Activated CD4-positive, alpha-beta T cell treated with anti-CD3 and anti-CD28 coated beads for 36 hours (primary cell): ENCODE measurements at regions not wholly inside any gene's neighbourhood (a gene's known extent, or its start where the extent isn't known, plus 50 kb on each side); places are given as distances from the start of the nearest gene placed in this dataset.

Experiments used
- ATAC-seq: fragments of 200-7000 bp; cut with Tn5 transposase; one replicate; pipeline ENCODE4 v1.10.0; 2021; ENCODE audit warnings: mild to moderate bottlenecking, moderate library complexity
- CTCF ChIA-PET: fragments of 350-600 bp; sonication (Branson Sonifier 250); formaldehyde crosslinking; loops from one replicate; lab custom pipeline; 2021; ENCODE audit warnings: antibody characterized with exemption; lab: Charles Lee
- POLR2A ChIA-PET: fragments of 350-600 bp; sonication (Branson Sonifier 250); formaldehyde crosslinking; loops from one replicate; lab custom pipeline; 2021; ENCODE audit warnings: antibody characterized with exemption, inconsistent platforms; lab: Charles Lee
- DNase-seq: peaks from one replicate; pipeline ENCODE4 v3.0.0-alpha.2; 2020
- H3K27ac Mint-ChIP-seq: one replicate; pipeline ENCODE4 v1.8.0; 2021; ENCODE audit warnings: mixed read lengths
- H3K27me3 Mint-ChIP-seq: one replicate; pipeline ENCODE4 v1.8.0; 2021; ENCODE audit warnings: mixed read lengths
- H3K36me3 Mint-ChIP-seq: one replicate; pipeline ENCODE4 v1.8.0; 2021; ENCODE audit warnings: low read depth, mixed read lengths
- H3K4me1 Mint-ChIP-seq: one replicate; pipeline ENCODE4 v1.8.0; 2021; ENCODE audit warnings: mixed read lengths
- H3K4me3 Mint-ChIP-seq: one replicate; pipeline ENCODE4 v1.8.0; 2021; ENCODE audit warnings: mild to moderate bottlenecking, moderate library complexity, mixed read lengths
- H3K9me3 Mint-ChIP-seq: one replicate; pipeline ENCODE4 v1.8.0; 2021; ENCODE audit warnings: low read depth, mixed read lengths
- intact Hi-C, 2 experiments: fragments of 100-400 bp; cut with DNase I in 1 of 2; cut with micrococcal nuclease in 1 of 2; formaldehyde crosslinking; loops; one replicate each; pipeline versions ENCODE4 v1.14.2 to v1.15.1; 2022 to 2024; cut with DNase I, micrococcal nuclease

GRCh38 chr10:18735711-18736110 lies 76.5 kb downstream of the ARL5B start:
- ATAC-seq = no peak

GRCh38 chr10:18737236-18737635 lies 78.0 kb downstream of the ARL5B start:
- no peaks in the 10 kb centered on the region for H3K36me3 Mint-ChIP-seq
- DNase-seq (no peak), ATAC-seq (no peak)
- peaks cover 2% of the 10 kb centered on the region for H3K9me3 Mint-ChIP-seq
- no peaks in the 10 kb centered on the region for H3K4me1 Mint-ChIP-seq
- ChIA-PET CTCF (interaction anchor here (1.5 kb wide), 1 partner anchor 10 kb away, joined by 3 read pairs; no protein-coding TSS in a partner anchor), POLR2A (no interaction called here)
- intact Hi-C loops = no loop called here
- H3K4me3 Mint-ChIP-seq = no peak overlapping the region
- H3K27ac Mint-ChIP-seq = no peak overlapping the region
- H3K27me3 Mint-ChIP-seq = peaks cover 2% of the 10 kb centered on the region

More at GRCh38 chr10:18735711-18736110, 76.5 kb downstream of the ARL5B start:
- CTCF ChIA-PET = no interaction called here
- H3K27me3 Mint-ChIP-seq = peaks cover 2% of the 10 kb centered on the region
- no peak overlapping the region for H3K27ac Mint-ChIP-seq
- no peak overlapping the region for H3K4me3 Mint-ChIP-seq
- H3K9me3 Mint-ChIP-seq = no peaks in the 10 kb centered on the region
- no peaks in the 10 kb centered on the region for H3K4me1 Mint-ChIP-seq
- no peak for DNase-seq
- intact Hi-C loops = no loop called here
- POLR2A ChIA-PET = no interaction called here
- H3K36me3 Mint-ChIP-seq = no peaks in the 10 kb centered on the region

GRCh38 chr10:18737841-18738240 lies 78.6 kb downstream of the ARL5B start:
- CTCF ChIA-PET = interaction anchor here (1.5 kb wide), 1 partner anchor 11 kb away, joined by 3 read pairs; no protein-coding TSS in a partner anchor
- intact Hi-C loops = no loop called here
- no peak overlapping the region for H3K27ac Mint-ChIP-seq

DNA sequence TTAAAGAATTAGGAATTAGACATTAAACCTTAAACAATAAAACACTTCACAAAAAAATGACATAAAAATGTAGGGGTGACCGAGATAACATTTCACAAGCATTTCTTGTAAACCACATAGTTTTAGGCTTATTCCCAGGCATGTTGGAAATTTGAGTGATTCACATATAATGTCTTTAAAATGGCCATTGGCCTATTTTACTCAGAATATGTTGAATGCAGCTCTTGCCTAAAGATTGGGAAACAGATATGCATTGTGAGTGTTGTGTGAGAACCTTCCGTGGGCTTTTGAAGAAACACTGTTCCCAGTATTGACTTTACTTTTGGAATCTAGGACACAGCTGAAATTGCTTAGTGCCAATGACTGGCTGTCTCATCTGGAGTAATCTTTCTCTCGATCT lies 79.6 kb downstream of the ARL5B start:
- H3K4me3 Mint-ChIP-seq = no peak overlapping the region
- ChIA-PET POLR2A (no interaction called here), CTCF (no interaction called here)
- no peaks in the 10 kb centered on the region for H3K36me3 Mint-ChIP-seq
- H3K9me3 Mint-ChIP-seq = peaks cover 2% of the 10 kb centered on the region
- intact Hi-C loops = no loop called here
- DNase-seq (no peak), ATAC-seq (no peak)
- no peak overlapping the region for H3K27ac Mint-ChIP-seq
- H3K27me3 Mint-ChIP-seq = peaks cover 2% of the 10 kb centered on the region
- no peaks in the 10 kb centered on the region for H3K4me1 Mint-ChIP-seq

More at GRCh38 chr10:18737841-18738240, 78.6 kb downstream of the ARL5B start:
- POLR2A ChIA-PET = no interaction called here
- H3K27me3 Mint-ChIP-seq = peaks cover 2% of the 10 kb centered on the region
- H3K4me3 Mint-ChIP-seq = no peak overlapping the region
- H3K4me1 Mint-ChIP-seq = no peaks in the 10 kb centered on the region
- peaks cover 2% of the 10 kb centered on the region for H3K9me3 Mint-ChIP-seq
- H3K36me3 Mint-ChIP-seq = no peaks in the 10 kb centered on the region
- no peak for DNase-seq
- ATAC-seq = no peak

- Mint-ChIP-seq H3K27ac (no peak overlapping the region), H3K27me3 (no peaks in the 10 kb centered on the region)
Observed at GRCh38 chr10:18743926-18744325, 84.7 kb downstream of the ARL5B start.

GRCh38 chr10:18753312-18753895 lies 94.2 kb downstream of the ARL5B start:
- ChIA-PET CTCF (interaction anchor here (0.5 to 0.6 kb wide), 2 partner anchors 344 to 880 kb away, joined by 3 read pairs; no protein-coding TSS in a partner anchor), POLR2A (no interaction called here)
- peaks cover 7% of the 10 kb centered on the region for H3K27me3 Mint-ChIP-seq
- no peak overlapping the region for H3K27ac Mint-ChIP-seq
- ATAC-seq (no peak), DNase-seq (no peak)
- intact Hi-C loops = no loop called here
- no peaks in the 10 kb centered on the region for H3K4me1 Mint-ChIP-seq
- no peak overlapping the region for H3K4me3 Mint-ChIP-seq
- no peaks in the 10 kb centered on the region for H3K36me3 Mint-ChIP-seq
- no peaks in the 10 kb centered on the region for H3K9me3 Mint-ChIP-seq

More at GRCh38 chr10:18743926-18744325, 84.7 kb downstream of the ARL5B start:
- DNase-seq (no peak), ATAC-seq (no peak)
- no peaks in the 10 kb centered on the region for H3K36me3 Mint-ChIP-seq
- H3K9me3 Mint-ChIP-seq = peaks cover 8% of the 10 kb centered on the region
- intact Hi-C loops = no loop called here
- CTCF ChIA-PET = no interaction called here
- POLR2A ChIA-PET = no interaction called here
- no peaks in the 10 kb centered on the region for H3K4me1 Mint-ChIP-seq
- no peak overlapping the region for H3K4me3 Mint-ChIP-seq

DNA sequence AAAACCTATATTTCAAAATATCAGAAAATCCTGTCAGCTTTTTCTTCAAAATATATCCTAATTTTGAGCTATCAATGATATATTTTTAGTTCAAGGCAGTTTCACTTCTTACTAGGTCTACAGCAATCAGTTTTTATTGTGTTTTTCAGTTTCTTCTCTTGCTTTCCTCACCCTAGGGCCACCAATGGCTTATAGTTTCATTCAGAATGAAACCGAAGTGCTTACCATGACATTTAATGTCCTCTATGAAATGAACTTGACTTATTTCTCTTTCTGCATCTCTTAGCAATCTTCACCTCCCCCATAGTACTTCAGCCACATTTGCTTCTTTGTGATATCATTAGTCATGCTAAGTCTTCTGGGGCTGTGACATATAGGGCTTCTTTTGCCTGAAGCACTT lies 100.3 kb downstream of the ARL5B start:
- no peaks in the 10 kb centered on the region for H3K4me1 Mint-ChIP-seq
- no peaks in the 10 kb centered on the region for H3K9me3 Mint-ChIP-seq
- intact Hi-C loops = no loop called here
- POLR2A ChIA-PET = no interaction called here
- DNase-seq (no peak), ATAC-seq (no peak)
- H3K4me3 Mint-ChIP-seq = no peak overlapping the region
- CTCF ChIA-PET = interaction anchor here (0.6 kb wide), 1 partner anchor 59 kb away, joined by 4 read pairs; no protein-coding TSS in a partner anchor
- peaks cover 5% of the 10 kb centered on the region for H3K27me3 Mint-ChIP-seq
- H3K36me3 Mint-ChIP-seq = no peaks in the 10 kb centered on the region
- H3K27ac Mint-ChIP-seq = no peak overlapping the region

GRCh38 chr10:18760836-18761235 lies 101.6 kb downstream of the ARL5B start:
- ATAC-seq (no peak), DNase-seq (no peak)
- CTCF ChIA-PET = no interaction called here
- no peaks in the 10 kb centered on the region for H3K4me1 Mint-ChIP-seq
- POLR2A ChIA-PET = no interaction called here
- no peak overlapping the region for H3K27ac Mint-ChIP-seq
- H3K4me3 Mint-ChIP-seq = no peak overlapping the region
- intact Hi-C loops = no loop called here
- no peaks in the 10 kb centered on the region for H3K36me3 Mint-ChIP-seq
- H3K9me3 Mint-ChIP-seq = no peaks in the 10 kb centered on the region
- H3K27me3 Mint-ChIP-seq = peaks cover 5% of the 10 kb centered on the region

DNA sequence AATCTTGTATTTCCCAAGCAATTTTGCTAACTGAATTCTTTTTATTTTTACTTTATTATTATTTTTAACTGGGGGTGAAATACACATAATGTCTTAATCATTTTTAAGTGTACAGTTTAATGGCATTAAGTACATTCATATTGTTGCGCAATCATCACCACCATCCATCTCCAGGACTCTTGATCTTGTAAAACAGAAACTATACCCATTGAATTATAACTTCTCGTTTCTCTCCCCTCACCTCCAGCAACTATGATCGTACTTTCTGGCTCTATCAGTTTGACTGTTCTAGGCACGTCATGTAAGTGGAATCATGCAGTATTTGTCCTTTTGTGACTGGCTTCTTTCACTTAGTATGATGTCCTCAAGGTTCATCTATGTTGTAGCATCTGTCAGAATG lies 108.8 kb downstream of the ARL5B start:
- no peaks in the 10 kb centered on the region for H3K36me3 Mint-ChIP-seq

DNA sequence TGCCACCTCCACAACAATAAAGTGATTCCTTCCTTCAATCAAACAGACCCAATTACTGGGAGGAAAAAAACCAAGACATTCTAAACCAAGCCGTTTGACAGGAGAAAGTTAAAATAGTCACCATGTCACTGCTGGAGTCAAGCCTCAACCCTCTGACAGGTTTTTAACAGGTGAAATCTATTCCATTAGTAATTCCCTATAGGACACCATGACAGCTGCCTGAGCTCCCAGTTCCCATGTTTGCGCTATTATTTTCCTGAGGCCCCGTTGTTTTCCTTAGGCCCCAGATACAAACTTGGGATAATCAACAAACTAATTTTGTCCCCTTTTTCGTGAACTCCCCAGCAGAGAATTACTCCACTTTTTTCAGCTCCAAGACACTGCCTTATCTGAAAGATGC lies 113.9 kb downstream of the ARL5B start:
- DNase-seq = no peak
- Mint-ChIP-seq H3K9me3 (peaks cover under 1% of the 10 kb centered on the region), H3K4me3 (no peak overlapping the region), H3K27ac (no peak overlapping the region), H3K36me3 (no peaks in the 10 kb centered on the region), H3K27me3 (peaks cover 2% of the 10 kb centered on the region), H3K4me1 (no peaks in the 10 kb centered on the region)
- ChIA-PET CTCF (no interaction called here), POLR2A (no interaction called here)
- ATAC-seq = no peak
- intact Hi-C loops = no loop called here

More for the DNA sequence above, 108.8 kb downstream of the ARL5B start:
- no peak overlapping the region for H3K27ac Mint-ChIP-seq
- intact Hi-C loops = no loop called here
- no peak for DNase-seq
- no peak for ATAC-seq
- H3K9me3 Mint-ChIP-seq = peaks cover 2% of the 10 kb centered on the region
- no peaks in the 10 kb centered on the region for H3K4me1 Mint-ChIP-seq
- CTCF ChIA-PET = no interaction called here
- H3K27me3 Mint-ChIP-seq = peaks cover 4% of the 10 kb centered on the region
- POLR2A ChIA-PET = no interaction called here
- no peak overlapping the region for H3K4me3 Mint-ChIP-seq

- Mint-ChIP-seq H3K27ac (no peak overlapping the region), H3K36me3 (no peaks in the 10 kb centered on the region), H3K4me1 (no peaks in the 10 kb centered on the region), H3K9me3 (no peaks in the 10 kb centered on the region), H3K4me3 (no peak overlapping the region), H3K27me3 (peaks cover 2% of the 10 kb centered on the region)
- ATAC-seq (no peak), DNase-seq (no peak)
- CTCF ChIA-PET = no interaction called here
- intact Hi-C loops = no loop called here
- POLR2A ChIA-PET = no interaction called here
Observed at GRCh38 chr10:18777258-18777657, 118.0 kb downstream of the ARL5B start.

GRCh38 chr10:18786478-18786877 lies 127.2 kb downstream of the ARL5B start:
- H3K27me3 Mint-ChIP-seq = no peaks in the 10 kb centered on the region
- ChIA-PET POLR2A (no interaction called here), CTCF (interaction anchor here (0.7 kb wide), 1 partner anchor 29 kb away, joined by 3 read pairs; no protein-coding TSS in a partner anchor)
- intact Hi-C loops = no loop called here
- DNase-seq (no peak), ATAC-seq (no peak)
- H3K36me3 Mint-ChIP-seq = no peaks in the 10 kb centered on the region
- H3K27ac Mint-ChIP-seq = no peak overlapping the region
- no peaks in the 10 kb centered on the region for H3K4me1 Mint-ChIP-seq
- peaks cover 3% of the 10 kb centered on the region for H3K9me3 Mint-ChIP-seq
- no peak overlapping the region for H3K4me3 Mint-ChIP-seq
